A549 (cell line): ENCODE measurements at regions not wholly inside any gene's neighbourhood (a gene's known extent, or its start where the extent isn't known, plus 50 kb on each side); places are given as distances from the start of the nearest gene placed in this dataset.

Experiments
- CBX8 ChIP-seq: fragments of 200-600 bp; sonication (generic); IDR thresholded peaks from 2 replicates; pipeline ENCODE4 v1.6.1; 2016
- CHD4 ChIP-seq: fragments of 200-600 bp; sonication (generic); IDR thresholded peaks from 2 replicates; pipeline ENCODE4 v1.6.1; 2016; ENCODE audit warnings: antibody characterized with exemption, mild to moderate bottlenecking, borderline replicate concordance
- EP300 ChIP-seq, 2 experiments: fragments of >200 bp; sonication (Bioruptor Twin); formaldehyde crosslinking; IDR thresholded peaks; 2 replicates in 1 of 2; 3 replicates in 1 of 2; pipeline ENCODE4 v1.6.1; 2016 to 2017
- HDAC2 ChIP-seq: fragments of 200-600 bp; sonication (generic); IDR thresholded peaks from 2 replicates; pipeline ENCODE4 v1.6.1; 2016
- JUN ChIP-seq, 2 experiments: fragments of >200 bp; sonication (Bioruptor Twin); formaldehyde crosslinking; IDR thresholded peaks; 2 replicates in 1 of 2; 3 replicates in 1 of 2; pipeline ENCODE4 v1.6.1; 2016 to 2017
- KDM5A ChIP-seq: fragments of 200-600 bp; sonication (generic); IDR thresholded peaks from 2 replicates; pipeline ENCODE4 v1.6.1; 2016; ENCODE audit warnings: antibody characterized with exemption, mild to moderate bottlenecking
- MAZ ChIP-seq: fragments of 150-350 bp; IDR thresholded peaks from 2 replicates; pipeline ENCODE4 v1.6.1; 2014; ENCODE audit warnings: antibody characterized with exemption, low read depth, low read length, borderline replicate concordance
- POLR2A ChIP-seq: IDR thresholded peaks from 2 replicates; pipeline ENCODE4 v1.6.1; 2012; ENCODE audit warnings: mild to moderate bottlenecking, low read length
- RFX5 ChIP-seq: fragments of 450-650 bp; IDR thresholded peaks from 2 replicates; pipeline ENCODE4 v1.7.1; 2014; ENCODE audit warnings: antibody characterized with exemption, mild to moderate bottlenecking, moderate library complexity
- RNF2 ChIP-seq: fragments of 200-600 bp; sonication (generic); IDR thresholded peaks from 2 replicates; pipeline ENCODE4 v1.6.1; 2016; ENCODE audit warnings: low read depth, mild to moderate bottlenecking, antibody characterized with exemption, moderate library complexity, borderline replicate concordance
- SMC3 ChIP-seq: fragments of >200 bp; sonication (Bioruptor Twin); formaldehyde crosslinking; IDR thresholded peaks from 3 replicates; pipeline ENCODE4 v1.6.1; 2018; ENCODE audit warnings: inconsistent platforms
- SREBF2 ChIP-seq: fragments of 450-650 bp; IDR thresholded peaks from 2 replicates; pipeline ENCODE4 v1.6.1; 2014; ENCODE audit warnings: mild to moderate bottlenecking, moderate library complexity
- TP53 ChIP-seq: fragments of 250-450 bp; sonication (Bioruptor Pico); IDR thresholded peaks from 2 replicates; pipeline ENCODE4 v1.5.0; 2021; ENCODE audit warnings: mild to moderate bottlenecking, moderate library complexity
- TF ChIP-seq, protein P1 (sequence below): fragments of >200 bp; sonication (Bioruptor Twin); formaldehyde crosslinking; IDR thresholded peaks from 3 replicates; pipeline ENCODE4 v1.5.1; 2016

DNA sequence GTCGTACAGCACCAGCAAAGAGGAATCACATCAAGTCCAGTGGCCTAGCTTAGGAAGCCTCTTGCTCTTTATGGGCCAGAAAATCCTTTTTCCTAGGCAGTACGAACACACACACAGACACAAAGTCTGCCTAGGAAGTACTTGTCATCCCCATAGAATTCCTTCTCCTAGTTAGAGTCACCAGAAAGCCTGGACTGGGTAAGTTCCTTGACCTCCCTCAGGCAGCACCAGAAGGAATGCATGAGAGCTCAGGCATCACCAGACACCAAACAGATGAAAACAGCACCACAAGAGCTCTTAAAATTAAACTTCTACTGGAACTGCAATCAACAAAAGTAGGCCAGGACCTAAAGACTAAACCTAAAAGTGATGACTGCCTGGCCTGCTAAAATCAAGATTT, 192.9 kb upstream of the CCDC54 start:
- TF ChIP-seq POLR2A (no peak), JUN (IDR thresholded peaks at IDR 0.05) (no peak), MAZ (no peak), RFX5 (no peak), CHD4 (no peak), KDM5A (no peak), RNF2 (no peak), TP53 (no peak), EP300 (IDR thresholded peaks at IDR 0.05) (no peak), SMC3 (no peak), HDAC2 (no peak), SREBF2 (no peak), CBX8 (no peak)
- TF ChIP-seq, protein P1, sequence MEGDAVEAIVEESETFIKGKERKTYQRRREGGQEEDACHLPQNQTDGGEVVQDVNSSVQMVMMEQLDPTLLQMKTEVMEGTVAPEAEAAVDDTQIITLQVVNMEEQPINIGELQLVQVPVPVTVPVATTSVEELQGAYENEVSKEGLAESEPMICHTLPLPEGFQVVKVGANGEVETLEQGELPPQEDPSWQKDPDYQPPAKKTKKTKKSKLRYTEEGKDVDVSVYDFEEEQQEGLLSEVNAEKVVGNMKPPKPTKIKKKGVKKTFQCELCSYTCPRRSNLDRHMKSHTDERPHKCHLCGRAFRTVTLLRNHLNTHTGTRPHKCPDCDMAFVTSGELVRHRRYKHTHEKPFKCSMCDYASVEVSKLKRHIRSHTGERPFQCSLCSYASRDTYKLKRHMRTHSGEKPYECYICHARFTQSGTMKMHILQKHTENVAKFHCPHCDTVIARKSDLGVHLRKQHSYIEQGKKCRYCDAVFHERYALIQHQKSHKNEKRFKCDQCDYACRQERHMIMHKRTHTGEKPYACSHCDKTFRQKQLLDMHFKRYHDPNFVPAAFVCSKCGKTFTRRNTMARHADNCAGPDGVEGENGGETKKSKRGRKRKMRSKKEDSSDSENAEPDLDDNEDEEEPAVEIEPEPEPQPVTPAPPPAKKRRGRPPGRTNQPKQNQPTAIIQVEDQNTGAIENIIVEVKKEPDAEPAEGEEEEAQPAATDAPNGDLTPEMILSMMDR: no peak
